ENCODE measurements at regions not wholly inside any gene's neighbourhood (a gene's known extent, or its start where the extent isn't known, plus 50 kb on each side); places are given as distances from the start of the nearest gene placed in this dataset.
"Not testable (repeated sequence)": the region's sequence is repeated elsewhere in the genome, so short reads cannot be mapped to it uniquely, and the experiment has no call there.

DNA sequence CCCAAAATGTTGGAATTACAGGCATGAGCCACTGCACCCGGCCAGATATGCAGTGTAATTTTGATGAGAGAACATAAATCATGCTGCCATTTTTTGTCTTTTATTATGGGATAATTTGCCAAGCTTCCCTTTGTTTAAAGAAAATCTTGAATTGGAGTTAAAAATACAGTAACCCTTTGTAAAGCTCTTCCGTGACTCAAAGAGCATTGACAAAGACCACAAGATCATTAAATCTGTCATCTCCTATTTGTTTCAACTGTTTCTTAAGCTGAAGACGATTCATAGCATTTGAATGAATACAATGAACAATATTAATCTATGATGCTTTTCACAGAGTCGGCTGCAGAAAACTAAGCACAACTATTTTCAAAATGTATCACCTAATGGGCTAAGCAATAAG is 132.6 kb downstream of the ANAPC4 start:
- no peak overlapping the region for H2AK5ac ChIP-seq (ENCODE audit: low read length)
- H3K18ac ChIP-seq (ENCODE audit: low read length): no peak overlapping the region
- H3K9ac ChIP-seq (ENCODE audit: low read length): no peak overlapping the region
- H4K91ac ChIP-seq (ENCODE audit: low read depth, low read length): no peak overlapping the region
- no peak overlapping the region for H4K12ac ChIP-seq (ENCODE audit: low read depth, low read length)
- no peaks in the 10 kb centered on the region for H3K36me3 ChIP-seq (ENCODE audit: control insufficient read depth in 1 of 2, insufficient read depth in 2 of 2, low read length in 2 of 2)
- H3K9me3 ChIP-seq (ENCODE audit: insufficient read depth, low read depth, low read length): peaks cover 8% of the 10 kb centered on the region
- H4K8ac ChIP-seq (ENCODE audit: low read depth, low read length): no peak overlapping the region
- no peak overlapping the region for H3K23ac ChIP-seq (ENCODE audit: low read length)
- no peaks in the 10 kb centered on the region for H3K27me3 ChIP-seq (ENCODE audit: insufficient read depth, low read length)
- no peak overlapping the region for H2AFZ ChIP-seq (ENCODE audit: insufficient read depth, low read length, poor library complexity)
- no peaks in the 10 kb centered on the region for H3K4me1 ChIP-seq (ENCODE audit: control insufficient read depth in 1 of 2, insufficient read depth in 2 of 2, low read length in 2 of 2)
- H3K4me3 ChIP-seq (ENCODE audit: low read depth, low read length): no peak overlapping the region
- H3K4me2 ChIP-seq (ENCODE audit: low read length): no peak overlapping the region
- no peaks in the 10 kb centered on the region for H3K79me1 ChIP-seq (ENCODE audit: low read length)
- H3K79me2 ChIP-seq (ENCODE audit: control insufficient read depth, insufficient read depth, low read length, poor library complexity): no peaks in the 10 kb centered on the region
- H3K4ac ChIP-seq (ENCODE audit: low read depth, low read length): no peak overlapping the region
- no peak overlapping the region for H2BK120ac ChIP-seq (ENCODE audit: insufficient read depth, low read length, poor library complexity)
- WGBS (ENCODE audit: extremely low coverage, insufficient coverage, insufficient read length): no CpG with 5 or more reads among the region's 4 CpGs
- no peak overlapping the region for H3K14ac ChIP-seq (ENCODE audit: low read length)
- DNase-seq: no peak
- no peak overlapping the region for H3K27ac ChIP-seq (ENCODE audit: low read depth, low read length)
- H2BK5ac ChIP-seq (ENCODE audit: low read depth, low read length, poor library complexity): no peak overlapping the region
- H2BK12ac ChIP-seq (ENCODE audit: low read length): no peak overlapping the region

- DNase-seq; H2AFZ ChIP-seq (ENCODE audit: insufficient read depth, low read length, poor library complexity); H3K14ac ChIP-seq (ENCODE audit: low read length); H2AK5ac ChIP-seq (ENCODE audit: low read length); H2BK5ac ChIP-seq (ENCODE audit: low read depth, low read length, poor library complexity); H2BK12ac ChIP-seq (ENCODE audit: low read length); H3K36me3 ChIP-seq (ENCODE audit: control insufficient read depth in 1 of 2, insufficient read depth in 2 of 2, low read length in 2 of 2); H3K23ac ChIP-seq (ENCODE audit: low read length); H2BK120ac ChIP-seq (ENCODE audit: insufficient read depth, low read length, poor library complexity); H4K91ac ChIP-seq (ENCODE audit: low read depth, low read length); H3K9me3 ChIP-seq (ENCODE audit: insufficient read depth, low read depth, low read length); H3K4ac ChIP-seq (ENCODE audit: low read depth, low read length); H3K4me1 ChIP-seq (ENCODE audit: control insufficient read depth in 1 of 2, insufficient read depth in 2 of 2, low read length in 2 of 2); H3K9ac ChIP-seq (ENCODE audit: low read length); H3K27me3 ChIP-seq (ENCODE audit: insufficient read depth, low read length); H3K18ac ChIP-seq (ENCODE audit: low read length); H3K4me2 ChIP-seq (ENCODE audit: low read length); H3K79me2 ChIP-seq (ENCODE audit: control insufficient read depth, insufficient read depth, low read length, poor library complexity); H4K12ac ChIP-seq (ENCODE audit: low read depth, low read length); H3K27ac ChIP-seq (ENCODE audit: low read depth, low read length); H3K79me1 ChIP-seq (ENCODE audit: low read length); H3K4me3 ChIP-seq (ENCODE audit: low read depth, low read length); H4K8ac ChIP-seq (ENCODE audit: low read depth, low read length): not testable (repeated sequence)
- WGBS (ENCODE audit: extremely low coverage, insufficient coverage, insufficient read length): no CpG with 5 or more reads among the region's 10 CpGs
Measured at GRCh38 chr4:25511823-25512222, 134.8 kb downstream of the ANAPC4 start.

- Histone ChIP-seq H2BK120ac (ENCODE audit: insufficient read depth, low read length, poor library complexity) (no peak overlapping the region), H3K4ac (ENCODE audit: low read depth, low read length) (no peak overlapping the region), H2BK12ac (ENCODE audit: low read length) (no peak overlapping the region), H3K79me2 (ENCODE audit: control insufficient read depth, insufficient read depth, low read length, poor library complexity) (no peaks in the 10 kb centered on the region), H3K27me3 (ENCODE audit: insufficient read depth, low read length) (no peaks in the 10 kb centered on the region), H2AK5ac (ENCODE audit: low read length) (no peak overlapping the region), H3K4me1 (ENCODE audit: control insufficient read depth in 1 of 2, insufficient read depth in 2 of 2, low read length in 2 of 2) (no peaks in the 10 kb centered on the region), H3K4me3 (ENCODE audit: low read depth, low read length) (no peak overlapping the region), H3K79me1 (ENCODE audit: low read length) (no peaks in the 10 kb centered on the region), H3K36me3 (ENCODE audit: control insufficient read depth in 1 of 2, insufficient read depth in 2 of 2, low read length in 2 of 2) (no peaks in the 10 kb centered on the region), H2AFZ (ENCODE audit: insufficient read depth, low read length, poor library complexity) (no peak overlapping the region), H4K12ac (ENCODE audit: low read depth, low read length) (no peak overlapping the region), H2BK5ac (ENCODE audit: low read depth, low read length, poor library complexity) (no peak overlapping the region), H3K14ac (ENCODE audit: low read length) (no peak overlapping the region), H3K4me2 (ENCODE audit: low read length) (no peak overlapping the region), H3K9ac (ENCODE audit: low read length) (no peak overlapping the region), H4K91ac (ENCODE audit: low read depth, low read length) (no peak overlapping the region), H3K9me3 (ENCODE audit: insufficient read depth, low read depth, low read length) (no peaks in the 10 kb centered on the region), H3K18ac (ENCODE audit: low read length) (no peak overlapping the region), H4K8ac (ENCODE audit: low read depth, low read length) (no peak overlapping the region), H3K27ac (ENCODE audit: low read depth, low read length) (no peak overlapping the region), H3K23ac (ENCODE audit: low read length) (no peak overlapping the region)
- no peak for DNase-seq
- no CpG with 5 or more reads among the region's 4 CpGs for WGBS (ENCODE audit: extremely low coverage, insufficient coverage, insufficient read length)
Measured at GRCh38 chr4:25513814-25514213, 136.8 kb downstream of the ANAPC4 start.

DNA sequence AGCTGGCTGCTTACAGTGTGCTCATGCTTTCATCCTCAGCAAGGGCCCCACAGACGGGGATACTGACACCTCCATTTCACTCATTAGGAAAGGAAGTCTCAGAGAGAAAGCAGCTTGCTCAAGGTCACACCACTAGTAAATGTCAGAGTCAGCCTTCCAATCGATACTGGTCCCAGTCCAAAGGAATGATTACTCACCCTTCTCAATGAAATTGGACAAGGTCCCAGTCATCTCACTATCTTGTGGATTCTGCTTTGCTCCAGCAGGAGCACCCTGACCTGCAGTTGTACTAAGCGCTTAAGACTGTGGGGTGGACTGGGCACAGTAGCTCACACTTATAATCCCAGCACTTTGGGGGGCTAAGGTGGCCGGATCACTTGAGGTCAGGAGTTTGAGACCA is 132.2 kb upstream of the SLC34A2 start:
- Histone ChIP-seq H4K12ac (ENCODE audit: low read depth, low read length) (no peak overlapping the region), H2AFZ (ENCODE audit: insufficient read depth, low read length, poor library complexity) (no peak overlapping the region), H3K9me3 (ENCODE audit: insufficient read depth, low read depth, low read length) (no peaks in the 10 kb centered on the region), H2BK120ac (ENCODE audit: insufficient read depth, low read length, poor library complexity) (no peak overlapping the region), H3K27ac (ENCODE audit: low read depth, low read length) (no peak overlapping the region), H4K91ac (ENCODE audit: low read depth, low read length) (no peak overlapping the region), H2BK5ac (ENCODE audit: low read depth, low read length, poor library complexity) (no peak overlapping the region), H3K23ac (ENCODE audit: low read length) (no peak overlapping the region), H4K8ac (ENCODE audit: low read depth, low read length) (no peak overlapping the region), H3K14ac (ENCODE audit: low read length) (no peak overlapping the region), H3K4ac (ENCODE audit: low read depth, low read length) (no peak overlapping the region), H3K36me3 (ENCODE audit: control insufficient read depth in 1 of 2, insufficient read depth in 2 of 2, low read length in 2 of 2) (no peaks in the 10 kb centered on the region), H3K79me1 (ENCODE audit: low read length) (no peaks in the 10 kb centered on the region), H2BK12ac (ENCODE audit: low read length) (no peak overlapping the region), H3K79me2 (ENCODE audit: control insufficient read depth, insufficient read depth, low read length, poor library complexity) (no peaks in the 10 kb centered on the region), H3K4me1 (ENCODE audit: control insufficient read depth in 1 of 2, insufficient read depth in 2 of 2, low read length in 2 of 2) (no peaks in the 10 kb centered on the region), H2AK5ac (ENCODE audit: low read length) (no peak overlapping the region), H3K4me2 (ENCODE audit: low read length) (no peak overlapping the region), H3K27me3 (ENCODE audit: insufficient read depth, low read length) (no peaks in the 10 kb centered on the region), H3K9ac (ENCODE audit: low read length) (no peak overlapping the region), H3K4me3 (ENCODE audit: low read depth, low read length) (no peak overlapping the region), H3K18ac (ENCODE audit: low read length) (no peak overlapping the region)
- DNase-seq: no peak
- WGBS (ENCODE audit: extremely low coverage, insufficient coverage, insufficient read length): no CpG with 5 or more reads among the region's 4 CpGs

All from trophoblast cell (in vitro differentiated cells and primary cell).